ENCODE measurements at regions not wholly inside any gene's neighbourhood (a gene's known extent, or its start where the extent isn't known, plus 50 kb on each side); places are given as distances from the start of the nearest gene placed in this dataset.

GRCh38 chr1:77631302-77631701 is 51.2 kb downstream of the ZZZ3 start:
- intact Hi-C loops (cut with micrococcal nuclease; ENCODE audit: unreplicated experiment) (no loop called here), in situ Hi-C loops (cut with HindIII; ENCODE audit: low pct_unique_long_range_greater_than_20kb, low sequenced_read_pairs) (no loop called here)
- H3K27me3 ChIP-seq (ENCODE audit: control insufficient read depth, insufficient read depth, low read length): no peaks in the 10 kb centered on the region
- ChIA-PET POLR2A (no interaction called here), CTCF (interaction anchor here (0.6 kb wide), 1 partner anchor 39 kb away, joined by 4 read pairs; no protein-coding TSS in a partner anchor)
- no peaks in the 10 kb centered on the region for H3K4me1 ChIP-seq (ENCODE audit: control insufficient read depth, insufficient read depth, low read length)
- no peak for TF ChIP-seq SIN3A (IDR thresholded peaks at IDR 0.05; ENCODE audit: borderline replicate concordance, insufficient read depth, low read depth, low read length)
- TF ChIP-seq, protein P1, sequence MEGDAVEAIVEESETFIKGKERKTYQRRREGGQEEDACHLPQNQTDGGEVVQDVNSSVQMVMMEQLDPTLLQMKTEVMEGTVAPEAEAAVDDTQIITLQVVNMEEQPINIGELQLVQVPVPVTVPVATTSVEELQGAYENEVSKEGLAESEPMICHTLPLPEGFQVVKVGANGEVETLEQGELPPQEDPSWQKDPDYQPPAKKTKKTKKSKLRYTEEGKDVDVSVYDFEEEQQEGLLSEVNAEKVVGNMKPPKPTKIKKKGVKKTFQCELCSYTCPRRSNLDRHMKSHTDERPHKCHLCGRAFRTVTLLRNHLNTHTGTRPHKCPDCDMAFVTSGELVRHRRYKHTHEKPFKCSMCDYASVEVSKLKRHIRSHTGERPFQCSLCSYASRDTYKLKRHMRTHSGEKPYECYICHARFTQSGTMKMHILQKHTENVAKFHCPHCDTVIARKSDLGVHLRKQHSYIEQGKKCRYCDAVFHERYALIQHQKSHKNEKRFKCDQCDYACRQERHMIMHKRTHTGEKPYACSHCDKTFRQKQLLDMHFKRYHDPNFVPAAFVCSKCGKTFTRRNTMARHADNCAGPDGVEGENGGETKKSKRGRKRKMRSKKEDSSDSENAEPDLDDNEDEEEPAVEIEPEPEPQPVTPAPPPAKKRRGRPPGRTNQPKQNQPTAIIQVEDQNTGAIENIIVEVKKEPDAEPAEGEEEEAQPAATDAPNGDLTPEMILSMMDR (IDR thresholded peaks at IDR 0.05): no peak
- no peak for TF ChIP-seq REST (IDR thresholded peaks at IDR 0.05; ENCODE audit: insufficient read depth in 1 of 2, low read depth in 2 of 2, low read length in 1 of 2)
- no peak for TF ChIP-seq TCF7L2 (IDR thresholded peaks at IDR 0.05; ENCODE audit: low read depth, low read length)
- TF ChIP-seq POLR2AphosphoS5 (IDR thresholded peaks at IDR 0.05; ENCODE audit: low read depth, low read length): no peak
- H3K9me3 ChIP-seq (ENCODE audit: control insufficient read depth, insufficient read depth, low read depth, low read length): no peaks in the 10 kb centered on the region
- no peak overlapping the region for H3K4me3 ChIP-seq (ENCODE audit: low read depth in 2 of 2, low read length in 2 of 2)
- peaks cover 11% of the 10 kb centered on the region; the same call in 1 of the 2 replicates for H3K36me3 ChIP-seq (ENCODE audit: control insufficient read depth, insufficient read depth, low read length)
- BruUV-seq (replicated peaks): no TSS peak
- DNase-seq (ENCODE audit: low read depth, low spot score): no peak
- H3K27ac ChIP-seq (ENCODE audit: low read length): no peak overlapping the region
- ATAC-seq: no peak

- DNase-seq (ENCODE audit: low read depth, low spot score) (no peak), ATAC-seq (no peak)
- ChIA-PET CTCF (no interaction called here), POLR2A (no interaction called here)
- Histone ChIP-seq H3K9me3 (ENCODE audit: control insufficient read depth, insufficient read depth, low read depth, low read length) (no peaks in the 10 kb centered on the region), H3K27me3 (ENCODE audit: control insufficient read depth, insufficient read depth, low read length) (no peaks in the 10 kb centered on the region), H3K4me1 (ENCODE audit: control insufficient read depth, insufficient read depth, low read length) (no peaks in the 10 kb centered on the region), H3K36me3 (ENCODE audit: control insufficient read depth, insufficient read depth, low read length) (peaks cover 7% of the 10 kb centered on the region; the same call in 1 of the 2 replicates), H3K27ac (ENCODE audit: low read length) (no peak overlapping the region), H3K4me3 (ENCODE audit: low read depth in 2 of 2, low read length in 2 of 2) (no peak overlapping the region)
- in situ Hi-C loops (cut with HindIII; ENCODE audit: low pct_unique_long_range_greater_than_20kb, low sequenced_read_pairs): no loop called here
- intact Hi-C loops (cut with micrococcal nuclease; ENCODE audit: unreplicated experiment): no loop called here
- no peak for TF ChIP-seq TCF7L2 (IDR thresholded peaks at IDR 0.05; ENCODE audit: low read depth, low read length)
- TF ChIP-seq, protein P1 (IDR thresholded peaks at IDR 0.05): no peak
- no TSS peak for BruUV-seq (replicated peaks)
Measured at GRCh38 chr1:77627978-77628570, 54.4 kb downstream of the ZZZ3 start.

Measured in Panc1 (cell line).